ENCODE measurements at regions not wholly inside any gene's neighbourhood (a gene's known extent, or its start where the extent isn't known, plus 50 kb on each side); places are given as distances from the start of the nearest gene placed in this dataset.
"Not testable (repeated sequence)": the region's sequence is repeated elsewhere in the genome, so short reads cannot be mapped to it uniquely, and the experiment has no call there.

GRCh38 chr2:184449760-184450159 is 148.6 kb upstream of the ZNF804A start:
- Mint-ChIP-seq H3K9me3 (no peaks in the 10 kb centered on the region), H3K4me3 (no peak overlapping the region)

GRCh38 chr2:184452907-184453306 is 145.4 kb upstream of the ZNF804A start:
- ATAC-seq: peak; percentile 8
- H3K4me3 Mint-ChIP-seq: no peak overlapping the region
- no peaks in the 10 kb centered on the region for H3K4me1 Mint-ChIP-seq
- no peaks in the 10 kb centered on the region for H3K27me3 Mint-ChIP-seq
- H3K9me3 Mint-ChIP-seq: no peaks in the 10 kb centered on the region
- no peaks in the 10 kb centered on the region for H3K36me3 Mint-ChIP-seq
- H3K27ac Mint-ChIP-seq: no peak overlapping the region

More at GRCh38 chr2:184449760-184450159, 148.6 kb upstream of the ZNF804A start:
- Mint-ChIP-seq H3K27ac (no peak overlapping the region), H3K4me1 (no peaks in the 10 kb centered on the region), H3K27me3 (no peaks in the 10 kb centered on the region), H3K36me3 (no peaks in the 10 kb centered on the region)
- no peak for ATAC-seq

GRCh38 chr2:184455624-184456023 is 142.7 kb upstream of the ZNF804A start:
- ATAC-seq: no peak
- H3K36me3 Mint-ChIP-seq: no peaks in the 10 kb centered on the region
- no peaks in the 10 kb centered on the region for H3K4me1 Mint-ChIP-seq
- no peaks in the 10 kb centered on the region for H3K27me3 Mint-ChIP-seq
- H3K27ac Mint-ChIP-seq: no peak overlapping the region
- H3K4me3 Mint-ChIP-seq: no peak overlapping the region
- no peaks in the 10 kb centered on the region for H3K9me3 Mint-ChIP-seq

- not testable (repeated sequence) for H3K36me3 Mint-ChIP-seq, H3K9me3 Mint-ChIP-seq, H3K27ac Mint-ChIP-seq, H3K27me3 Mint-ChIP-seq, H3K4me3 Mint-ChIP-seq, H3K4me1 Mint-ChIP-seq, ATAC-seq
Observed at GRCh38 chr2:184456693-184457092, 141.6 kb upstream of the ZNF804A start.

- Mint-ChIP-seq H3K4me3 (no peak overlapping the region), H3K27ac (no peak overlapping the region), H3K27me3 (no peaks in the 10 kb centered on the region), H3K36me3 (no peaks in the 10 kb centered on the region), H3K4me1 (no peaks in the 10 kb centered on the region), H3K9me3 (no peaks in the 10 kb centered on the region)
- no peak for ATAC-seq
Observed at GRCh38 chr2:184463102-184463865, 135.0 kb upstream of the ZNF804A start.

GRCh38 chr2:184463866-184464248 is 134.5 kb upstream of the ZNF804A start:
- Mint-ChIP-seq H3K9me3 (peaks cover 3% of the 10 kb centered on the region), H3K4me1 (no peaks in the 10 kb centered on the region), H3K27ac (no peak overlapping the region), H3K4me3 (no peak overlapping the region), H3K36me3 (no peaks in the 10 kb centered on the region), H3K27me3 (no peaks in the 10 kb centered on the region)
- ATAC-seq: no peak

GRCh38 chr2:184468826-184469225 is 129.5 kb upstream of the ZNF804A start:
- no peak overlapping the region for H3K27ac Mint-ChIP-seq
- no peaks in the 10 kb centered on the region for H3K4me1 Mint-ChIP-seq
- H3K4me3 Mint-ChIP-seq: no peak overlapping the region
- no peak for ATAC-seq
- H3K9me3 Mint-ChIP-seq: peaks cover 3% of the 10 kb centered on the region
- H3K27me3 Mint-ChIP-seq: no peaks in the 10 kb centered on the region
- no peaks in the 10 kb centered on the region for H3K36me3 Mint-ChIP-seq

GRCh38 chr2:184472481-184472880 is 125.8 kb upstream of the ZNF804A start:
- Mint-ChIP-seq H3K4me1 (no peaks in the 10 kb centered on the region), H3K27ac (no peak overlapping the region), H3K27me3 (no peaks in the 10 kb centered on the region), H3K36me3 (no peaks in the 10 kb centered on the region), H3K4me3 (no peak overlapping the region), H3K9me3 (peaks cover 3% of the 10 kb centered on the region)
- ATAC-seq: no peak

GRCh38 chr2:184481865-184482264 is 116.5 kb upstream of the ZNF804A start:
- H3K9me3 Mint-ChIP-seq: no peaks in the 10 kb centered on the region
- H3K27ac Mint-ChIP-seq: no peak overlapping the region
- no peak for ATAC-seq
- H3K36me3 Mint-ChIP-seq: no peaks in the 10 kb centered on the region
- H3K27me3 Mint-ChIP-seq: no peaks in the 10 kb centered on the region
- no peak overlapping the region for H3K4me3 Mint-ChIP-seq
- no peaks in the 10 kb centered on the region for H3K4me1 Mint-ChIP-seq

- Mint-ChIP-seq H3K27me3 (no peaks in the 10 kb centered on the region), H3K4me3 (no peak overlapping the region), H3K9me3 (no peaks in the 10 kb centered on the region), H3K36me3 (no peaks in the 10 kb centered on the region), H3K27ac (no peak overlapping the region), H3K4me1 (no peaks in the 10 kb centered on the region)
- no peak for ATAC-seq
Observed at GRCh38 chr2:184498936-184499335, 99.4 kb upstream of the ZNF804A start.

GRCh38 chr2:184504252-184504651 is 94.1 kb upstream of the ZNF804A start:
- Mint-ChIP-seq H3K4me3 (no peak overlapping the region), H3K4me1 (no peaks in the 10 kb centered on the region), H3K27me3 (no peaks in the 10 kb centered on the region), H3K27ac (no peak overlapping the region), H3K9me3 (no peaks in the 10 kb centered on the region), H3K36me3 (no peaks in the 10 kb centered on the region)
- no peak for ATAC-seq

GRCh38 chr2:184507254-184507653 is 91.1 kb upstream of the ZNF804A start:
- Mint-ChIP-seq H3K4me1 (no peaks in the 10 kb centered on the region), H3K36me3 (no peaks in the 10 kb centered on the region), H3K27me3 (no peaks in the 10 kb centered on the region), H3K9me3 (peaks cover 2% of the 10 kb centered on the region), H3K27ac (no peak overlapping the region), H3K4me3 (no peak overlapping the region)
- no peak for ATAC-seq

- no peaks in the 10 kb centered on the region for H3K27me3 Mint-ChIP-seq
- no peak for ATAC-seq
- H3K9me3 Mint-ChIP-seq: no peaks in the 10 kb centered on the region
- no peak overlapping the region for H3K27ac Mint-ChIP-seq
- no peaks in the 10 kb centered on the region for H3K4me1 Mint-ChIP-seq
- no peak overlapping the region for H3K4me3 Mint-ChIP-seq
- H3K36me3 Mint-ChIP-seq: no peaks in the 10 kb centered on the region
Observed at GRCh38 chr2:184517402-184517801, 80.9 kb upstream of the ZNF804A start.

- Mint-ChIP-seq H3K4me1 (no peaks in the 10 kb centered on the region), H3K36me3 (no peaks in the 10 kb centered on the region), H3K27me3 (no peaks in the 10 kb centered on the region), H3K4me3 (no peak overlapping the region), H3K27ac (no peak overlapping the region), H3K9me3 (no peaks in the 10 kb centered on the region)
- ATAC-seq: no peak
Observed at GRCh38 chr2:184520441-184520840, 77.9 kb upstream of the ZNF804A start.

GRCh38 chr2:184523732-184524131 is 74.6 kb upstream of the ZNF804A start:
- Mint-ChIP-seq H3K4me1 (no peaks in the 10 kb centered on the region), H3K36me3 (no peaks in the 10 kb centered on the region), H3K4me3 (no peak overlapping the region), H3K27ac (no peak overlapping the region), H3K27me3 (no peaks in the 10 kb centered on the region), H3K9me3 (peaks cover 2% of the 10 kb centered on the region)
- ATAC-seq: peak; percentile 31

- Mint-ChIP-seq H3K36me3 (no peaks in the 10 kb centered on the region), H3K4me1 (no peaks in the 10 kb centered on the region), H3K27ac (no peak overlapping the region), H3K27me3 (no peaks in the 10 kb centered on the region), H3K9me3 (peaks cover 2% of the 10 kb centered on the region), H3K4me3 (no peak overlapping the region)
- no peak for ATAC-seq
Observed at GRCh38 chr2:184524551-184525382, 73.6 kb upstream of the ZNF804A start.

Data from stimulated activated memory B cell treated with anti-CD40 and anti-IgM and Interleukin-4, amounts not matched to agents 10 μg/mL and 1 μg/mL and 100 μg/mL, for 72 hours (primary cell).